Gastroesophageal sphincter (tissue), 4 donors: ENCODE measurements at regions not wholly inside any gene's neighbourhood (a gene's known extent, or its start where the extent isn't known, plus 50 kb on each side); places are given as distances from the start of the nearest gene placed in this dataset.

Experiments used
- ATAC-seq: fragments of 150-250 bp; one replicate; pipeline ENCODE4 v1.9.1; 2016; ENCODE audit warnings: mild to moderate bottlenecking, moderate library complexity
- H3K27ac ChIP-seq, 4 donors: fragments of 200-600 bp; sonication (generic) in 3 of 4; 1 replicate in 3 of 4; 2 replicates in 1 of 4; pipeline ENCODE4 v1.5.1; 2016 to 2019
- H3K27me3 ChIP-seq: fragments of 200-600 bp; sonication (generic); one replicate; pipeline ENCODE4 v1.5.1; 2019
- H3K36me3 ChIP-seq, 2 donors: fragments of 200-600 bp; sonication (generic); one replicate each; pipeline ENCODE4 v1.5.1; 2019; ENCODE audit warnings: control low read depth in 1 of 2
- H3K4me1 ChIP-seq, 3 donors: fragments of 200-600 bp; sonication (generic); 1 replicate in 2 of 3; 2 replicates in 1 of 3; pipeline ENCODE4 v1.5.1; 2016 to 2019; ENCODE audit warnings: control low read depth in 2 of 3
- H3K4me3 ChIP-seq, 2 donors: fragments of 200-600 bp; sonication (generic); one replicate each; pipeline ENCODE4 v1.5.1; 2019; ENCODE audit warnings: mild to moderate bottlenecking in 1 of 2, moderate library complexity in 1 of 2
- H3K9me3 ChIP-seq, 3 donors: fragments of 200-600 bp; sonication (generic); one replicate each; pipeline ENCODE4 v1.5.1; 2017 to 2019; ENCODE audit warnings: control low read depth in 2 of 3
- CTCF ChIP-seq, 4 experiments: fragments of 200-600 bp in 2 of 4; fragments of 450-650 bp in 2 of 4; sonication (generic) in 1 of 4; IDR thresholded peaks; one replicate each; pipeline ENCODE4 v1.5.1; 2017 to 2019; ENCODE audit warnings: antibody characterized with exemption in 4 of 4, mild to moderate bottlenecking in 2 of 4, moderate library complexity in 2 of 4
- EP300 ChIP-seq: sonication (generic); formaldehyde crosslinking; IDR thresholded peaks from one replicate; pipeline ENCODE4 v1.6.1; 2017; ENCODE audit warnings: antibody characterized with exemption, mild to moderate bottlenecking
- POLR2A ChIP-seq, 2 donors: fragments of 450-650 bp; IDR thresholded peaks; one replicate each; pipeline ENCODE4 v1.6.1; 2017; ENCODE audit warnings: antibody characterized with exemption in 2 of 2, mild to moderate bottlenecking in 2 of 2, moderate library complexity in 1 of 2
- POLR2AphosphoS5 ChIP-seq: sonication (generic); formaldehyde crosslinking; IDR thresholded peaks from one replicate; pipeline ENCODE4 v1.6.1; 2017; ENCODE audit warnings: antibody characterized with exemption
- WGBS, 2 donors: methylation state at CpG; one replicate each; pipeline ENCODE4 v1.1.5; 2018; ENCODE audit warnings: low coverage in 1 of 2; 5-methylcytosine and 5-hydroxymethylcytosine counted together

- 63 to 64% methylated on average over 1 of the region's 1 CpG for WGBS, 2 donors
- no peak for TF ChIP-seq EP300
Observed at GRCh38 chr2:234684466-234684865, 187.6 kb upstream of the ARL4C start.

DNA sequence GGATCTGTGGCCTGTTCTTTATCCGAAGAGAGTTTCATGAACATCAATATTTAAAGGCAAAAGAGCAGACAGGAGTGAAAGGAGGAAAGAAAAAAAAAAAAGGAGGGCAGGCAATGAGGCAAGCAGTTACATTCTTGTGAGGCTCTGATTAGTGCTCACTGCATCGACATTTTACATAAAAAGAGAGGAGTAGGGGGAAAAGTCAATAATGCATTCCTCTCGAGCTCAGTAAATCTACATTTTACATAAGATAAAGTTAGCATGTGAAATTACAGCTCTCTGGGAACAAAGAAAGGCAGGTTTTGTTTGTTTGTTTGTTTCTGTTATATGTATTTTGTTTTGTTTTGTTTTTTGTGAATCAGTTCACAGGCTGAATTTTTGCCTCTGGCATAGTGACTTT is 187.1 kb upstream of the ARL4C start:
- Histone ChIP-seq H3K27me3 (no peaks in the 10 kb centered on the region), H3K36me3 (no peaks in the 10 kb centered on the region), H3K27ac (no peak overlapping the region), H3K9me3 (no peaks in the 10 kb centered on the region), H3K4me1 (peaks cover 0 to 15% (median 6%) of the 10 kb centered on the region in 3 donors), H3K4me3 (no peak overlapping the region)
- ATAC-seq: no peak
- TF ChIP-seq CTCF (IDR thresholded peaks at IDR 0.05): no peak
- TF ChIP-seq POLR2AphosphoS5: no peak
- no peak for TF ChIP-seq POLR2A (IDR thresholded peaks at IDR 0.05)
- TF ChIP-seq EP300: no peak
- 83 to 88% methylated on average over 2 to 3 of the region's 3 CpGs for WGBS, 2 donors

More at GRCh38 chr2:234684466-234684865, 187.6 kb upstream of the ARL4C start:
- no peak for ATAC-seq
- H3K9me3 ChIP-seq: no peaks in the 10 kb centered on the region
- H3K4me3 ChIP-seq: no peak overlapping the region
- H3K36me3 ChIP-seq: no peaks in the 10 kb centered on the region
- peaks cover 0 to 11% (median 6%) of the 10 kb centered on the region in 3 donors for H3K4me1 ChIP-seq
- H3K27ac ChIP-seq: no peak overlapping the region
- H3K27me3 ChIP-seq: no peaks in the 10 kb centered on the region

DNA sequence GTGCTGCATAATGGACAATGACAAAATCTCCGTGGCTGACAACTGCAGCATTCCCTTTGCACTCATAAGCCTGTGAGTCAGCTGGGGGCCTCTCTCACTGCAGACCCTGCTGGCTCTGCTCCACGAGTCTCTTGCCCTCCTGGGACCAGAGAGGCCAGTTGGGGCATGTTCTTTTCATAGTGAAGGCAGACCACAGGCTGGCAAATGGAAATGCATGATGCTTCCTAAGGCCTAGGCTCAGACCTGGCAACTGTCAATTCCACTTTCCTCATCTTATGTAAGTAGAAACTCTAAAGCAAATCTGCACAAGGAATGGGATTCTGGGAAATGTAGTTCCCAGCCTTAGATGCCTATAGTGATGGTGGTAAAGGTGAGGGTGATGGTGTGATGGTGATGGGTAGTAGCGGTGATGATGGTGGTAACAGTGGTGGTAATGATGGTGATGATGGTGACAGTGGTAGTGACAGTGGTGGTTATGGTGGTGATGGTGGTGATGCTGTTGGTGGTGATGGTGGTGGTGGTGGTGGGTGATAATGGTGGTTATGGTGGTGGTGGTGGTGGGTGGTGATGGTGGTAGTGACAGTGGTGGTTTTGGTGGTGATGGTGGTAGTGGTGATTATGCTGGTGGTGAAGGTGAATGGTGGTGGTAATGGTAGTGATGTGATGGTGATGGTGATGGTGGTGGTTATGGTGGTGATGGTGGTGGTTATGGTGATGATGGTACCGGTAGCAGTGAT is 185.8 kb upstream of the ARL4C start:
- peaks cover 0 to 22% (median 9%) of the 10 kb centered on the region in 3 donors for H3K4me1 ChIP-seq
- no peak overlapping the region for H3K27ac ChIP-seq
- no peak overlapping the region for H3K4me3 ChIP-seq
- no peaks in the 10 kb centered on the region for H3K27me3 ChIP-seq
- no peaks in the 10 kb centered on the region for H3K36me3 ChIP-seq
- no peak for ATAC-seq
- no peaks in the 10 kb centered on the region for H3K9me3 ChIP-seq
- 80 to 90% methylated on average over 3 to 4 of the region's 4 CpGs for WGBS, 2 donors
- TF ChIP-seq CTCF (IDR thresholded peaks at IDR 0.05): no peak
- no peak for TF ChIP-seq POLR2AphosphoS5
- no peak for TF ChIP-seq EP300
- no peak for TF ChIP-seq POLR2A (IDR thresholded peaks at IDR 0.05)

DNA sequence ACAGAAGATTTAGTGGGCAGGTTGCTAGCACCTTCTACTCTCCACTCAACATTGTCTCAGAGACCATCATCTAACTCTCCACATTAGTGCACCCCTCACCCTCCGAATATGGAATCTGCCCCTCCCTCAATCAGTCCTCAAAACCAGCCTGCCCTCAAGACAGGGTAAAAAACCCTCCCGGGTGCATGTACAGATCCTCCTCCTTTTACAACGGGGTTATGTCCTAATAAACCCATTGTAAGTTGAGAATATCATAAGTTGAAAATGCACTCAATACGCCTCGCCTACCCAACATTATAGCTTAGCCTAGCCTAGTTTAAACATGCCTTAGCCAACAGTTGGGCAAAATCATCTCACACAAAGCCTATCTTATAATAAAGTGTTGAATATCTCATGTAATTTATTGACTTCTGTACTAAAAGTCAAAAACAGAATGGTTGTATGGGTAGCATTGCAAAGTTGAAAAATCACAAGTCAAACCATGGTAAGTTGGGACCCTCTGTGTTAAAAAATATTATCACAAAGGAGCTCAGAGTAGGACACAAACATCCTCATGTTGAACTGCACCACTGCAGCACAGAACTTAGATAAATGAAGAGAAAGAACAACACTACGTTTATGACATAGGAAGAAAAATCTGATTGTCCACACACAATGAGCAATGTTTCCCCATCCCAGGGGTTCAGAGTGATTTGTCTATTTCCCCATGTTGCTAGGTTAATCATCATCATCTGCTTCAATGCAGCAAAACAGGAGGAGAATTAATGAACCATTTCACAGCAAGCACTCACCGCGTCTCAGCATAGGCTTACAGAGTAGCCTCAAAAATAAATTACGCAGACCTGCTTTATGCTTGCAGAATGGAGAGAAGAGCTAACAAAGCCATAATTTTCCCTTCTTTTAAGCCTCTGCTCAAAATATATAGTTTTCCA is 184.1 kb upstream of the ARL4C start:
- H3K27ac ChIP-seq: no peak overlapping the region
- peaks cover 0 to 22% (median 9%) of the 10 kb centered on the region in 3 donors for H3K4me1 ChIP-seq
- TF ChIP-seq POLR2A (IDR thresholded peaks at IDR 0.05): no peak
- TF ChIP-seq EP300: no peak
- TF ChIP-seq POLR2AphosphoS5: no peak
- no peak for TF ChIP-seq CTCF (IDR thresholded peaks at IDR 0.05)
- no peaks in the 10 kb centered on the region for H3K36me3 ChIP-seq
- no peaks in the 10 kb centered on the region for H3K27me3 ChIP-seq
- no peak for ATAC-seq
- H3K9me3 ChIP-seq: no peaks in the 10 kb centered on the region
- no peak overlapping the region for H3K4me3 ChIP-seq
- WGBS, 2 donors: 79 to 92% methylated on average over 7 to 9 of the region's 9 CpGs
